NCI-H2196 treated with DMSO at 0.1 percent for 48 hours (cell line): ENCODE measurements at regions not wholly inside any gene's neighbourhood (a gene's known extent, or its start where the extent isn't known, plus 50 kb on each side); places are given as distances from the start of the nearest gene placed in this dataset.

Experiments used
- DNase-seq: peaks from one replicate; lab custom pipeline; 2025; ENCODE audit not compliant: unreplicated experiment; lab: John Stamatoyannopoulos, UW

DNA sequence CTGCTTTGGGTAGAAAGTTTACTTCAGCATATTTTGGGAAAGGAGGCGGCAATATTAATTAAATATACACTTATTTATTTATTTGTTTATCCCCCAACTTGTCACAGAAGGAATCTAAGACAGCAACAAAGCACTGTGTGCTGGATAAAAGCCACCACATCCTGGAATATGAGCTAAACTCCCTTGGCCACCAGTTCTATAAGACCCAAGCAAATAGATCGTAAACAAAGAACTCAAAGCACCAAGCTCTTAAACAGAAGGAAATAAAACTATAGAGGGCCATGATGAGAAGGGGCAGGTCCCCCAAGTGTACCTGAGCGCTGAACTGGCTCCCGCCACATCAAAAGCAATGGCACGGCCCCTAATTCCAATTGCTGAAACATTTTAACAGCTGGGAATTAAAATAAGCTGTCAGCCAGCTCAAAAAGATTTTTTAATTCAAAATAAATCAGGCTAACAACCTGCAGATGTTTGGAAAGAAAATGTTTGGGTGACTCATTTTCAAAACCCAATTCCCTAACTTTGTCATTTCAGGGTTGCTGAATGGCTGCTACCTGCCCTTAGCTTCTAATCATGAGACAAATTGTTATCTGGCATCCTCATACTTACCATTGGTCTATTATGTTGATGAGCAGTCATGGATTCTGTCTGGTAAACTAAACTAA, 127.1 kb downstream of the SLC30A10 start:
- no peak for DNase-seq

DNA sequence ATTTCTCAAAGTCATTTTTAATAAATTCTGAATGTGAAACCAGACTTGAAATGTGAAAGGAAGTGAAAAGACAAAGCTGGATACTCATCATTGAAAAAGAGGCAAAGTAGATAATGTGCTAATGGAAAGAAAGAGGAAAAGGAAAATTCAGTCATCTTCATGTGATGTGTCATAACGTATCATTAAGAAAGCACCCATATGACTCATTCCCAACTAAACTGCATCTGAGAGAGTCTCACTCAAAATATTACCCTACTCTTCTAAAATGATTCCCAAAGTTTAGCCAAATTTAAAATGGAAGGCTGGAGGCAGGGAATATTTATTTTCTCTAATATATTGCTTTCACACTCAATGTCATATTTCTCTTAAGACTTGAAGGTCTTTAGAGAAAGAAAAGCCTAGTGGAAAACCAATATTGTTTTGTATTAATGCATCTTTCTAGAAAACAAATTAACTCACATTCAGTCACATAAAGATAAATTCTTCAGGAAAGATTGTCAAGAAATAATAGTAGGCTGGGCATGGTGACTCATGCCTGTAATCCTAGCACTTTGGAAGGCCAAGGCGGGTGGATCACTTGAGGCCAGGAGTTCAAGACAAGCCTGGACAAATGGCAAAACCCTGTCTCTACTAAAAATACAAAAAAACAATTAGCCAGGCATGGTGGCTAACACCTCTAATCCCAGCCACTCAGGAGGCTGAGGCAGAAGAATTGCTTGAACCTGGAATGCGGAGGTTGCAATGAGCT, 129.9 kb downstream of the SLC30A10 start:
- no peak for DNase-seq

DNA sequence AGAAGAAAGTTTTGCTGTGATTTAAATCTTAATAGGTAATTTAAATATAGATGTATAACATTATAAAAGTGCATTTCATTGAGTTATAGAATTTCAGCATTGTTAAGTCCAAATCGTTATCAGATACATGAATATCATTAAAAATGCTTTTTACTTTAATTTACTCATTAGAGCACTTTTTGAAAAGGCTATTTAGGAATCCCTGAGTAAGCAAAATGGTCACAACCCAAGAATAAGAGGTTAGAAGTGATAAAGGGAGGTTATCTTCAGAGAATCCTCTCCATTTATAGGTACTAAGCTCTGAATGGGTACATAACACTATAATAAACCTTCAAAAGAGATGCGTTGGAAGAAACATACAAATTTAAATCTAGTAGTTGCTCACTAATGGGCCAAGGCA, 130.7 kb downstream of the SLC30A10 start:
- DNase-seq: no peak

DNA sequence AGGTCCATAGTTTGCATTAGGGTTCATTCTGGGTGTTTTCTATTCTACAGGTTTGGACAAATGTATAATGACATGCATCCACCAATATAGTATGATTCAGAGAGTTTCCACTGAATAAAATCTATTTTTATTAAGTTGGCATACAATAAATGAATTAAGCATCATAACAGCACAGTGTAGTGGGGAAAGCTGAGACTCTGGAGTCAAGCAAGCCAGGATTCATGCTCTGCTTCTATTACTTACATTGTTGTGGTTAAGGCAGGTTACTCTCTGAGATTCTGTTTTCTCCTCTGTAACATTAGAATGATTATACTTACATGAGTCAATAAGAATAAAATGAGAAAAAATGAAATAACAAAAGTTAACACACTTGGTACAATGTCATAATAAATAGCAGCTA, 131.3 kb downstream of the SLC30A10 start:
- no peak for DNase-seq

DNA sequence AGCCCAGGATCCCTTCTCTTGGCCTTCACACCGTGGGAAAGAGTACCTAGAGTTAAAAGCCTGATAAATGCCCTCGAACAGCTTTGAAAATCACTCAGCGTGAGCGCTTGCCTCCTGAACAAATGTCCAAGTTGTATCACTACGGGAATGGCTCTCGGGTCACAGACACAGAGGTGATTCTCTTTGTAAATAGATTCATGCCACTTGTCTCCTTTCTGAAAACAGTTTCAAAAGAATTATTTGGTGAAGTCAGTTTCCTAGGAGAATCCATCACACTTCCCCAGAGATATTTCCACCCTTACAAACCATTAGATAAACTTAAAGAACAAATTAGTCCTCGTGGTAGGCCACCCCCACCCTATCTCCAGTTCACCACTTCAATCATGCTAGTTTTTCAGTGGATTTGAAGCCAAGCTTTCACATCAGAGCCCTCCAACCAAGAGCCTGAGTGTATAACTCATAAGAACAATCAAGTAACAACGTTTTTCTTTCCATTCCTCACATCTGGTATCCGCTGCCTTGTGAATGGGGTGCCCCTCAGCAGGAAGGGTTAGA, 132.9 kb downstream of the SLC30A10 start:
- no peak for DNase-seq

DNA sequence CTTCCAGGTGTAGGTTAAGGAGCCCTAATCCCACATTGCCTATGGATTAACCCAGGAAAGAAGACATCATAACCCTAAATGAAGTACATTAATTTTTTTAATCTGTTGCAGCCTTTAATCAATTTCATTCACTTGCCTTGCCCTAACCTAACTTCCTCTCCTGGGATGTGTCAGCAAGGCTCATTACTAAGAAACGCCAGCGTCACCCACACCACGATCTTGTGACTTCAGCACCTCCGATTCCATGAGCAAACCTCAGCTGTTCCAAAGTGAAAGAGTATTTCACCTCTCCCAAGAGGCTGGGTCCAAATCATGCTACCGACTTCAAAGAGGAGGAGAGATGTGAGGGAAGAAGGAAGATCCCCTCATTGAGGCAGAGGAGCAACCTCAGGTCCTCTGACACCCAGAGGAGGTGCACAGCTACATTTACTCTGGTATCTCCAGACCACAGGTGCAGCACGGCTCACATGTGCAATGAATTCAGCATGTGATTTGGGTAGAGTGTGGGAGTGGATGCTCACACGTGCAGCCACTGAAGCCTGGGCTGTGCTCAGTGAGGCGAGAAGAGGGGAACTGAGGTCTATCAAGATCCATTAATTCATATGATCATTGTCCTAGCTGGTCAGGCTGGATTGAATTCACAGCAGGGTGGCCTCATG, 134.1 kb downstream of the SLC30A10 start:
- DNase-seq: no peak

DNA sequence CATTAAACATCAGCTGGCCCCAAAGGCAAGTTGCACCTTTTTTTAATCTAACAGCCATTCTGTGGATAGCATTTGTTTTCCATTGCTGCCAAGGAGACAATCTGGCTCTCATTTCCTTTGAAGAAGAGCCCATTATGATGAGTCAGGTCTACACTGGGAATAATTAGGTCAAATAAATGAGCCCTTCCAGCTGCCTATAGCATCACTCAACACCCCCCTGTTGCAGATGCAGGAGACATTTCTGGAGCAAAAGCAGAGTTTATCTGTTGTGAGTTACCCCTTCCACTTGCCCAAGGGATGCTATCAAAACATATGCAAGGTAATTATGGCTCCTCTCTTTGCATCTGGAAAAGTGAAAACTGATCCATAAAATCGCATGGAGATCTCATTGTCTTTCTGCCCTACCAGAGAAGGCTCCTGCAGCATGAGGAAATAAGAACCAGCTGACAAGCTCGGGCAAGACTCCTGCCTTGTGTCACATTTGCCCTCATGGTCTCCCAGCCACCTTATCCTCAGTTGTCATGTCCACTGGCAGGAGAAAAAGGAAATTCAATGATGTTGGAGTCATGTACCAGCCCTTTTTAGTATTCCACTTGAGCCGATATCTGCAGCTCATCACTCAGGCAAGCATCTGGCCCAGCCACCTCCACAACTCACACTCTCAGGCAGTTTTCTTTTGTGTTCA, 135.9 kb downstream of the SLC30A10 start:
- DNase-seq: no peak

DNA sequence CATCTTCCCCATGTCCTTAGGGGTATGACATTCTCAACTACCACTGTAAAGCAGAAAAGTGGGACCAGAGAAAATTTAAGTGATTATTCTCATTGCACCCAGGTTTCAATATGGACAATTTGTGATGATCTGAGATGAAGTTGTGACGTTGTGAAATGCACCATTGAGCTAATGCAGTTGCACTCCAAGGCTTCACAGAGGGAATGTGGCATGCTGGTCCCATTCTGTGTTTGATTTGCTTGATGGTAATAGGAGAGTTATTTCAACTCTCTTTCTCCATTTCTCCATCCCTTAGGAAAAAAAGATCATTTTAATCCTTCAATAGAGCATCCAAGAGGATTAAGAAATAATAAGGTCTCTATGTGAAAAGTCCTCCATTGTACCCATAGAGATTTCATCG, 136.6 kb downstream of the SLC30A10 start:
- no peak for DNase-seq

DNA sequence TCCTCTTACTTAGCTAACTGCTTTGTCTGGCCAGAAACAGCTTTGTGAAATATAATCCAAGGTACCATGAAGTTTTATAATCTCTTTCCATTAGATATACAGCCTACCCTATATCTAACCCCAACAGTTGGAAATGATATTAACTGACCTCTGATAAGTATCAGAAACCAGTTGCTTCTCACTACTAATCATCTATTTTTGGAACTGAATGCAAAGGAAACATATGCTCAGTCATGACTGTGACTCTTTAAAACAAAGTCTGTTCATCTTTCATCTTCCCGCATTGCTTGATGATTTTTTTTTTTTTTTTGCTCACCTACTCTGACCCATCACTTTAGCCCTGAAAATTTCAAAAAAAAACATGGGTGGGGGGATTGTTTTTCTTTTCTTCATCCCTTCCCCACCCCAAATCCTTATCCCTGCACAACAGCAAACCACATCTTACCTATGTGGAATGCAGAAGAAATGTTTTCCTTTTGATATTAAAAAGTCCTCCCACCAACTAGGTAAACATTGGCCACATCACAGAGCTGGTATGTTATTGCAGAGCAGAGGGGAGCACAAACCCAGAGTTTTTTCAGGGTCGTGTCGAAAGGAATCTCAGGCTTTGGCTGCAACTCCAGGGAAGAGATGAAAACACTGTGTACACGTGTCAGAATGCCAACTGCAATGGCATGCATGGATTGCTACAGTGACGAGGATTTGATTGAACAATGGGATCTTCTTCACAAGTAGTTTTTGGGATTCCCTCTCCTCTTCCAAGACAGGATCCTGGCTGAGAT, 137.3 kb downstream of the SLC30A10 start:
- DNase-seq: no peak

DNA sequence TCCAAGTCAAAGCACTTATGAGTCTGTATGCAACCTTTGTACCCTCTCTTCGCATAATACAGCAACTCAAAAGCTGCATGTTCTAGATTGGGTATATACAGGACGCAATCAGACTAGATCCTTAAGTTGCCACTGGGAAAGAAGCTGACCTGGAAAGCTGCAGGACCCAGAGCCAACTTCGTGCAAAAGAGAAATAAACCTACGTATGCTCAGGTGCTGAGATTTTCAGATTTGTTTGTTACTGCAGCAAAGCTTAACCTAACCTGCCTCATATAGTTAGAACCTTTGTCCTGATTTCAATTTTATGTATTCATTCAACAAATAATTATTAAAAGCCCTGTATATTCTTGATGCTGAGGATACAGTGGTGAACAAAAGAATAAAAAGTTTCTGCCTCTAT, 139.7 kb downstream of the SLC30A10 start:
- DNase-seq: no peak

DNA sequence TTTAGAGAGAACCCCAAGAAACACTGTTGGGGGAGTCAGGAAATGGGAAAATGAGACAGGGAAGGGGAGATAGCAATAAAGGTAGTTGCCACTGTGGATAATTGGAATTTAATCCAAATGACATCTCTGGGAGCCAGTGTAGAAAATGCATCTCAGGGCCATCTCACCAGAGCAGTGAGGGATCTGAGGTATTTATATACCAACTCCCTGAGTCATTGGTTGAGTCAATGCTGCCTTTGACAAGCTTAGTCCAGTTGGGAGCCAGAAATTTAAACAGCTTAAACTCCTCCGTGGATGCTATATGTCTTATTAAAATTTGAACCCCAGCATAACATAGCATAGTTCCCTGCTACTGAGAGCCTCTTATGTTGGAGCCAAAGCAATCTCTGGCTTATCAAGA, 140.3 kb downstream of the SLC30A10 start:
- DNase-seq: no peak

DNA sequence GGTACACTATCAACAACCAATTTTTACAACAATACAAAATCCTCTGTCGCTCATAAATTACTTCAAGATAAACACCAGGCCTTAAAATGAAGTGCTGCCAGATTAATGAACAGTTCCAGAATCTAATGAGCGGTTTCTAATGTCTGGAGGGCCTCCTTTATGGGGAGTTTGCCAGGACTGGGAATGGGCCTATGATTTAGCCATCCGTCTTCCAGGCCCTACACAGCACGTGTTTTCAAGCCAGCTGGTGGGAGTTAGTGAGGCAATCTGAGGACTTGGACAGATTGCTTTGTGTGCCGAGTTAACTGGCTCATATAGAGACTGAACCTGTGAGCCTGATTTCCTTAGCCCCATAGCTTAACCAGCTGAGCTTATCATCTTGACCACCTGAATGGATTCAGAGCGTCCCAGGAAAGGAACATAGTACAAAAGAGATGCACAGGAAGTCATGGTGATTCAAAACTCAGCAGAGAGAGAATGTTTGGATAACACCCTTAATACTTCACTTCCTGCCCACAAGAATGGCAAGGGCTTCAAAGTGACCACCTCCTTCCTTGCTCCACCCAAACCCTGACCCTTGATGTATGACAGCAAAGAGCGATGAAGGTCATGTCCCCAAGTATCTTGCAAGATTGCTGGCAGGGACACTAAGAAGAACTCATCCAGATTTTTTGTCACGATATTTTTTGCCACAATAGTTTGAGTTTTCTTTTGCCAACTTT, 143.5 kb downstream of the SLC30A10 start:
- no peak for DNase-seq

DNA sequence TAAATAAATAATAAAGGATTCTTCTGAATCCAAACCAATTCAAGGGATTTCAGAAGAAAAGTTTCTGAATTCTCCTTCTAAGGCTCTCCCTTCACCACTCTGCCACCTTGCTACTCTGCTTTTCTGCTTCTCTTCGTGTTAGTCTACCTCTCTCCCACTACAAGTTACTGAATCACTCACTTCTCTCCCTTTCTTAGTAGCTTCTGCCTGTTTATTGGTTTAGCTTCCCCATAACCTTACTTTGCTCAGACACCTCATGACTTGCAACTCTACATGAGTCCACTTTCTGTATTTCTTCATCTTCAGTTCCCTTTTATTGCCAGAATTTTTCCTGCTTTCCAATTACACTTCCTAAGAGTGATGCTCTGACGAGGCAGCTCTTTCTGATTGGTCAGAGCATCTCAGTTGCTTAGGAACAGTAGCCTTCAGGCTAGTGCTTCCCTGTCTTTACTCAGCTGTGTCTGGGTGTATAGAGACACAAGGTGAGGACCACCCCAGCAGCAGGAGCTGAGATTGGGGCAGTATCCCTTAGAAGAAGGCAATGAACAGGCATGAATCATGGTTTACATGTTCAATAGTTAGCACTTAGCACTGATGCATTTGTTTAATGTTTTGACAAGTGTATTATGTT, 144.6 kb downstream of the SLC30A10 start:
- DNase-seq: no peak

DNA sequence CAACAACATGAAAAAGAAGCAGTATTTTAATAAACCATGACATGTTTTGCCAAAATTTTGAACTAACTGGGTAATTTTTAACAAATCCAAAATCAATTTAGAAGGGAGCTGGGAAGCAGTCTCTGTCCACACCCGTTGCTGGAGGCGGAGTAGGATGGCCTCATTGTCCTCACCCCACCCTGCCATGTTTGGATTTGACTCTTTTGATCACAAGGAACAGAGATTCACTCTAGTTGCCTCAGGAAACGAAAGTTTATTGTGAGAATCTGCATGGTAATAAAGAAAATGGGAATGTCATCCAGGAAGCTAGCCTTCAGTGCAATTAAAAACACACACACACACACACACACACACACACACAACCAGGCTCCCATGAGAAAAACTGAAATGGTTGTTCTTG, 145.4 kb downstream of the SLC30A10 start:
- no peak for DNase-seq

DNA sequence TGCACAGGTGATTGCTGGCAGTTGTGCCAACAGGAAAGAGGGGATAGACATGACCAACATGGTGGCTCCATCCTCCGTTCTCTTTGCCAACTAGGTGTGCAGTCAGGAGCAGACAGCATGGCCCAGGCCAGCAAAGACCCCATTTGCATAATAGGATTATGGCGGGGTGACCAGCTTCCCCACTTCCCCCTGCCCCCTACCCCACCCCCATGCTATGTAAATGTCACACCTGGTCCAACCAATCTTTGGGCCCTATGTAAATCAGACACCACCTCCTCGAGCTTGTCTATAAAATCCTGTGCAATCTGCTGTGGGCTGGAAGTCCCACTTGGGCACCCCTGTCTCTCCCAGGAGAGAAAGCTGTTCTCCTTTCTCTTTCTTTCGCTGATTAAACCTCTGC, 146.0 kb downstream of the SLC30A10 start:
- DNase-seq: no peak

DNA sequence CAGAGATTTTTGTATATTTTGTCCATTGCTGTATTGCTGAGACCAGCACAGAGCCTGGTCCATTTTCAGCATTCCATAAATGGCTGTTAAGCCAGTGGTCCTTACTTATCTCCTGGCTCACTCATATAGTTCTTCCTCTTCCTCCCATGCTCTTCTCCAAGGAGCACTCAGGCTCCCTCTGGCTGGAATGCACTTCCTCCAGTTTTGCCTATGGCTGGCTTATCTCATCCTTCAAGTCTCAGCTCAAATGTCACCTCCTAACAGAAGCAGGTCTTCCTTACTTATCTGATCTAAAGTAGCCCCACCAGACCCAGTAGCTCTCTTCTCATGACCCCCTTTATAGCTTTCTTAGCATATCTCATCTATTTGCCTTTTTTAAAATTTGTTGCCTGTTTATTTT, 146.9 kb downstream of the SLC30A10 start:
- DNase-seq: no peak

DNA sequence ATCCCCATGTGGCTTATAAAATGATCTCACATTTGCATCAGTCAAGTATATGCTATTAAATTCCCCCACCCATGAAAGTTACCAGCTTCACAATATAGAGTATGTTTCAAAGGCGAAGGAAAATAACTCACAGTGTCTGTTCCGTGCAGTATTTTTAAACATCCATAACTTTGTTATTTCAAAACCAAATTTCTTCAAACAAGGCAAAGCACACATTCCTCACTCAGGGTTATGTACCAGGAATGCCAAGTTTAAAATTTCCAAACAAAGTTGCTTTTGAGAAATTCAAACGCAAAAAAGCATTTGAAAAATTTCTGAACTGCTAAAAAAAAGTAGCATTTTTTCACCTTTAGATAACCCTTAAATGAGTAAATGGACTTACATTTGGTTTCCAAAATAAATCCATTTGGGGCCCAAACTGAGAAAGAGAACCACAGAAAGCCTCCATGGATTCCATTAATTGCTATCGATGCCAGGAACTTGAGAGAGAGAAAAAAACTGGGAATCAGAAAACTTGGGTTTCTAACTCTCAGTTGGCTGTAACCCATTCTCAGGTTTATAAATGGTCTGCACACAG, 149.5 kb downstream of the SLC30A10 start:
- DNase-seq: no peak

DNA sequence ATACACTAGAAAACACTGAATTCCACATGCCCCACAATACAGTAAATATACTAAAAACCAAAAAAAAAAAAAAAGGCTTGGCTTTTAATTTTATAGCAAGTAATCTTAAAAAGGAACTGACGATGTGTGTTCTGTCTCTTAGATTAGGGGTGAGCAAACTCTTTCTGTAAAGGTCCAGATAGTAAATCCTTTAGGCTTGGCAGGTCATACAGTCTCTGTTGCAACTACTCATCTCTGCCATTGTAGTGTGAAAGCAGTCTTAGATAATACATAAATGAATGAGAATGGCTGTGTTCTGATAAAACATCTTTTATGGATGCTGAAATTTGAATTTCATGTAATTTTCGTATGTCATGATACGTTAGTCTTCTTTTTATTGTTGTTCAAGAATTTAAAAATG, 150.2 kb downstream of the SLC30A10 start:
- no peak for DNase-seq

DNA sequence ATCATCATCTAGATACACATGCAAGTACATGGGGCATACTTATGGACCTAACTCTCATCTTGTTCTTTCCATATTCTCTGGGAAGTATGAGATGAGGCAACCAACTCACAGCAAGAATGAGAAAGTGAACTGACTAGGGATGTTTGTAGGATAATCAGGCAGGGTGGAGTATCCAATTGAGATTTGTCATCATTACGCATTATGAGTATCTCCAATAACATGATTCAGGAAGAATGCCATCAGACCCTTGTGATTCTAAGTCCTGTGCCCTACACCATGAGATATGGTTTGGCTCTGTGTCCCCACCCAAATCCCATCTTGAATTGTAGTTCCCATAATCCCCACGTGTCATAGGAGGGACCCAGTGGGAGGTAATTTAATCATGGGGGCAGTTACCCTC, 154.0 kb downstream of the SLC30A10 start:
- no peak for DNase-seq
